ENCODE measurements at regions not wholly inside any gene's neighbourhood (a gene's known extent, or its start where the extent isn't known, plus 50 kb on each side); places are given as distances from the start of the nearest gene placed in this dataset.
"Not testable (repeated sequence)": the region's sequence is repeated elsewhere in the genome, so short reads cannot be mapped to it uniquely, and the experiment has no call there.

DNA sequence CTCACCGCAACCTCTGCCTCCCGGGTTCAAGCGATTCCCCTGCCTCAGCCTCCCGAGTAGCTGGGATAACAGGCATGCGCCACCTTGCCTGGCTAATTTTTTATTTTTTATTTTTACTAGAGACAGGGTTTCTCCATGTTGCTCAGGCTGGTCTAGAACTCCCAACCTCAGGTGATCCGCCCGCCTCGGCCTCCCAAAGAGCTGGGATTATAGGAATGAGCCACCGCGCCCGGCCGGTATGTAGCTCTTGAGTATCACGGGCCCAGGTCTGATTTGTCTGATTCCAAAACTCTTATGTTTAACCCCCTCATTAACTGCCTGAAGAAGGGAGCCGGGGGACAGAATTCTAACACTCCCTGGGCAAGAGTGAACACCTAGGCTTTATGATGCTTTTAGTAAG is 91.7 kb upstream of the OLIG2 start:
- 87% methylated on average over 14 of the region's 14 CpGs; no CpG with 5 or more reads in 1 of the 2 experiments for WGBS, 2 experiments (ENCODE audit: extremely low coverage in 1 of 2, insufficient coverage in 1 of 2, insufficient read length in 1 of 2, insufficient replicate concordance in 2 of 2, low coverage in 1 of 2, low lambda C conversion rate in 2 of 2, missing lambda C conversion rate in 1 of 2)
- H2BK5ac ChIP-seq (ENCODE audit: low read depth, low read length); H3K27ac ChIP-seq (ENCODE audit: low read depth, low read length); DNase-seq (ENCODE audit: low read depth in 1 of 2, low spot score in 2 of 2); H2BK120ac ChIP-seq (replicated peaks; ENCODE audit: low read depth, low read length); H3K27me3 ChIP-seq (replicated peaks in 1 of 4; ENCODE audit: control insufficient read depth in 3 of 4, extremely low read depth in 1 of 4, insufficient read depth in 3 of 4, low read length in 3 of 4); H3K36me3 ChIP-seq (ENCODE audit: control insufficient read depth in 2 of 4, insufficient read depth in 4 of 4, low read length in 3 of 4); H4K8ac ChIP-seq (ENCODE audit: extremely low read depth, insufficient read depth, low read length); H3K56ac ChIP-seq (replicated peaks; ENCODE audit: insufficient read length, low read depth, low read length); FAIRE-seq; H3K4ac ChIP-seq (replicated peaks; ENCODE audit: insufficient read length, low read depth, low read length); H4K20me1 ChIP-seq (replicated peaks in 1 of 2; ENCODE audit: control insufficient read depth in 1 of 2, insufficient read depth in 2 of 2, low read length in 2 of 2); H3K4me1 ChIP-seq (replicated peaks in 1 of 4; ENCODE audit: control insufficient read depth in 3 of 4, insufficient read depth in 4 of 4, low read length in 3 of 4); H3K4me3 ChIP-seq (ENCODE audit: extremely low read depth in 1 of 4, insufficient read depth in 2 of 4, low read depth in 3 of 4, low read length in 4 of 4); H3K9me3 ChIP-seq (ENCODE audit: insufficient read depth in 2 of 2, low read depth in 1 of 2, low read length in 1 of 2); H3K79me2 ChIP-seq (ENCODE audit: control insufficient read depth in 1 of 2, insufficient read depth in 2 of 2, low read length in 2 of 2); H2AK5ac ChIP-seq (ENCODE audit: low read depth, low read length); H4K91ac ChIP-seq (replicated peaks; ENCODE audit: insufficient read length, low read length); H2BK15ac ChIP-seq (ENCODE audit: low read length); H3K18ac ChIP-seq (ENCODE audit: extremely low read depth, low read length); POLR2A ChIA-PET (ENCODE audit: partially characterized antibody); H2BK20ac ChIP-seq (ENCODE audit: low read length); H3K23ac ChIP-seq (ENCODE audit: insufficient read length); H3K4me2 ChIP-seq (ENCODE audit: insufficient read depth in 1 of 2, low read depth in 2 of 2, low read length in 2 of 2); H2AFZ ChIP-seq (ENCODE audit: low read length); H3K9ac ChIP-seq (replicated peaks in 1 of 4; ENCODE audit: extremely low read depth in 1 of 4, low read depth in 3 of 4, low read length in 3 of 4); H3K14ac ChIP-seq (ENCODE audit: insufficient read length); H4K5ac ChIP-seq (ENCODE audit: insufficient read length, low read depth, low read length); H3K23me2 ChIP-seq (ENCODE audit: low read depth, low read length); H3K79me1 ChIP-seq (ENCODE audit: low read depth, low read length); H2BK12ac ChIP-seq (ENCODE audit: low read depth, low read length): not testable (repeated sequence)
- CTCF ChIA-PET (ENCODE audit: partially characterized antibody): interaction anchor here (0.5 to 1.6 kb wide), 6 partner anchors 12 to 193 kb away, joined by 3 to 6 read pairs (median 4); no protein-coding TSS in a partner anchor
